HCT116 (cell line): ENCODE measurements at regions not wholly inside any gene's neighbourhood (a gene's known extent, or its start where the extent isn't known, plus 50 kb on each side); places are given as distances from the start of the nearest gene placed in this dataset.

Experiments used
- ATAC-seq: fragments of 200-7000 bp; cut with Tn5 transposase; 2 replicates; pipeline ENCODE4 v1.9.1; 2020; ENCODE audit warnings: mild to moderate bottlenecking, moderate library complexity
- BruUV-seq: library from RNA; stranded (reverse); fragments of 400-500 nt; replicated peaks from 2 replicates; lab custom pipeline; 2021; lab: Mats Ljungman, UMichigan
- CTCF ChIA-PET: fragments of 300-600 bp; sonication (Branson Sonifier 250); formaldehyde crosslinking; loops from one replicate; lab custom pipeline; 2021; ENCODE audit warnings: antibody characterized with exemption; lab: Charles Lee
- POLR2A ChIA-PET: fragments of 300-600, 350-600 bp; sonication (Branson Sonifier 250); formaldehyde crosslinking; loops from one replicate; lab custom pipeline; 2021; ENCODE audit warnings: antibody characterized with exemption; lab: Charles Lee
- RAD21 ChIA-PET, 2 experiments: fragments of 300-600 bp; sonication (Branson Sonifier 250); formaldehyde crosslinking; loops; one replicate each; lab custom pipeline; 2023; ENCODE audit warnings: low total read pairs in 2 of 2; ENCODE audit not compliant: uncharacterized antibody in 2 of 2, unreplicated experiment in 2 of 2, low non-redundant PET in 1 of 2; lab: Charles Lee
- DNase-seq: peaks from one replicate; pipeline ENCODE4 v3.0.0-alpha.2; 2010; ENCODE audit warnings: low read depth, low spot score
- H2AFZ ChIP-seq: fragments of 200-600 bp; shearing (Covaris generic), sonication (generic); 2 replicates; pipeline ENCODE4 v1.6.1; 2017; ENCODE audit warnings: low read depth, mixed run types, mixed read lengths, antibody characterized with exemption, low read length; ENCODE audit not compliant: poor library complexity, severe bottlenecking
- H3K27ac ChIP-seq: 2 replicates; pipeline ENCODE4 v1.5.1; 2012; ENCODE audit warnings: low read depth, low read length
- H3K27me3 ChIP-seq: fragments of 200-600 bp; sonication (generic); 2 replicates; pipeline ENCODE4 v1.6.1; 2016; ENCODE audit warnings: mixed run types, low read length, mixed read lengths; ENCODE audit not compliant: insufficient read depth
- H3K36me3 ChIP-seq, 2 experiments: fragments of 200-500 bp in 1 of 2; fragments of 200-600 bp in 1 of 2; sonication (Bioruptor generic) in 1 of 2; sonication (generic) in 1 of 2; 2 replicates each; pipeline versions ENCODE4 v1.5.1 to v1.6.1; 2014 to 2016; ENCODE audit warnings: low read length in 2 of 2, inconsistent platforms in 1 of 2, mixed read lengths in 1 of 2, mixed run types in 1 of 2; ENCODE audit not compliant: insufficient read depth in 2 of 2, control insufficient read depth in 1 of 2
- H3K4me1 ChIP-seq, 2 experiments: fragments of 200-600 bp in 1 of 2; sonication (generic) in 1 of 2; 2 replicates each; pipeline versions ENCODE4 v1.5.1 to v1.6.1; 2012 to 2017; ENCODE audit warnings: low read length in 2 of 2, inconsistent platforms in 1 of 2, mild to moderate bottlenecking in 1 of 2, mixed read lengths in 1 of 2, mixed run types in 1 of 2, moderate library complexity in 1 of 2; ENCODE audit not compliant: insufficient read depth in 2 of 2, control insufficient read depth in 1 of 2
- H3K4me2 ChIP-seq: fragments of 200-600 bp; sonication (generic); 2 replicates; pipeline ENCODE4 v1.6.1; 2017; ENCODE audit warnings: mixed run types, low read length, mixed read lengths
- H3K4me3 ChIP-seq, 2 experiments: fragments of 200-600 bp in 1 of 2; sonication (generic) in 1 of 2; replicated peaks in 1 of 2; 2 replicates each; pipeline ENCODE4 v1.5.1; 2011 to 2016; ENCODE audit warnings: low read length in 2 of 2, control low read depth in 1 of 2, low read depth in 1 of 2, mild to moderate bottlenecking in 1 of 2, mixed read lengths in 1 of 2, mixed run types in 1 of 2
- H3K79me2 ChIP-seq: fragments of 200-600 bp; sonication (generic); 2 replicates; pipeline ENCODE4 v1.6.1; 2017; ENCODE audit warnings: mild to moderate bottlenecking, mixed run types, low read length, moderate library complexity, mixed read lengths; ENCODE audit not compliant: insufficient read depth
- H3K9ac ChIP-seq: fragments of 200-600 bp; sonication (generic); 2 replicates; pipeline ENCODE4 v1.6.1; 2016; ENCODE audit warnings: low read length, mixed read lengths
- H3K9me2 ChIP-seq: fragments of 200-600 bp; sonication (generic), shearing (Covaris generic); 2 replicates; pipeline ENCODE4 v1.6.1; 2017; ENCODE audit warnings: mixed run types, mild to moderate bottlenecking, moderate library complexity; ENCODE audit not compliant: insufficient read depth
- H3K9me3 ChIP-seq, 2 experiments: fragments of 200-500 bp in 1 of 2; fragments of 200-600 bp in 1 of 2; sonication (Bioruptor generic) in 1 of 2; sonication (generic) in 1 of 2; 2 replicates each; pipeline ENCODE4 v1.6.1; 2014 to 2017; ENCODE audit warnings: low read length in 2 of 2, mixed read lengths in 2 of 2, inconsistent platforms in 1 of 2, low read depth in 1 of 2, mild to moderate bottlenecking in 1 of 2, mixed run types in 1 of 2, moderate library complexity in 1 of 2; ENCODE audit not compliant: control insufficient read depth in 1 of 2, insufficient read depth in 1 of 2
- H4K20me1 ChIP-seq: fragments of 200-600 bp; sonication (generic), shearing (Covaris generic); 2 replicates; pipeline ENCODE4 v1.6.1; 2017; ENCODE audit warnings: mixed run types, mild to moderate bottlenecking, moderate library complexity; ENCODE audit not compliant: insufficient read depth
- ATF3 ChIP-seq: IDR thresholded peaks from 2 replicates; pipeline ENCODE4 v1.6.1; 2012
- CBX3 ChIP-seq: IDR thresholded peaks from 2 replicates; pipeline ENCODE4 v1.6.1; 2012; ENCODE audit warnings: low read depth
- EGR1 ChIP-seq: IDR thresholded peaks from 2 replicates; pipeline ENCODE4 v1.6.1; 2012; ENCODE audit warnings: low read depth
- EZH2phosphoT487 ChIP-seq: fragments of 200-600 bp; IDR thresholded peaks from 2 replicates; pipeline ENCODE4 v1.6.1; 2018; ENCODE audit warnings: antibody characterized with exemption, borderline replicate concordance
- JUND ChIP-seq: IDR thresholded peaks from 2 replicates; pipeline ENCODE4 v1.6.1; 2012
- SP1 ChIP-seq: IDR thresholded peaks from 2 replicates; pipeline ENCODE4 v1.6.1; 2012; ENCODE audit warnings: low read depth
- ZBTB33 ChIP-seq: IDR thresholded peaks from 2 replicates; pipeline ENCODE4 v1.6.1; 2011; ENCODE audit warnings: mild to moderate bottlenecking, low read length, moderate library complexity; ENCODE audit not compliant: insufficient replicate concordance; ENCODE audit errors: extremely low read depth
- ZFX ChIP-seq: fragments of 450-650 bp; IDR thresholded peaks from 2 replicates; pipeline ENCODE4 v1.6.1; 2017
- intact Hi-C: fragments of 100-400 bp; cut with micrococcal nuclease; formaldehyde crosslinking; loops from 2 replicates; pipeline ENCODE4 v1.10.0; 2022

GRCh38 chr6:165886169-165886568, 223.1 kb upstream of the PDE10A start:
- Histone ChIP-seq H3K4me1 (peaks cover 0 to 6% of the 10 kb centered on the region in 2 experiments; a peak in 1 of 4 replicates), H2AFZ (no peak overlapping the region), H3K27ac (no peak overlapping the region), H3K27me3 (no peaks in the 10 kb centered on the region), H4K20me1 (no peaks in the 10 kb centered on the region), H3K9ac (no peak overlapping the region), H3K4me2 (no peak overlapping the region), H3K79me2 (no peaks in the 10 kb centered on the region), H3K9me3 (no peaks in the 10 kb centered on the region), H3K36me3 (no peaks in the 10 kb centered on the region), H3K4me3 (no peak overlapping the region), H3K9me2 (no peaks in the 10 kb centered on the region)
- DNase-seq: no peak
- intact Hi-C loops: no loop called here
- BruUV-seq: no TSS peak
- no peak for ATAC-seq
- TF ChIP-seq EZH2phosphoT487: no peak
- no peak for TF ChIP-seq ATF3
- TF ChIP-seq SP1: no peak
- TF ChIP-seq ZBTB33: no peak
- TF ChIP-seq JUND: no peak
- TF ChIP-seq ZFX: no peak
- TF ChIP-seq CBX3: no peak
- no peak for TF ChIP-seq EGR1
- RAD21 ChIA-PET: no interaction called here
- CTCF ChIA-PET: interaction anchor here (1.8 to 2.6 kb wide), 2 partner anchors 212 to 219 kb away, joined by 14 to 20 read pairs; no protein-coding TSS in a partner anchor
- POLR2A ChIA-PET: no interaction called here
